ENCODE measurements at regions not wholly inside any gene's neighbourhood (a gene's known extent, or its start where the extent isn't known, plus 50 kb on each side); places are given as distances from the start of the nearest gene placed in this dataset.

DNA sequence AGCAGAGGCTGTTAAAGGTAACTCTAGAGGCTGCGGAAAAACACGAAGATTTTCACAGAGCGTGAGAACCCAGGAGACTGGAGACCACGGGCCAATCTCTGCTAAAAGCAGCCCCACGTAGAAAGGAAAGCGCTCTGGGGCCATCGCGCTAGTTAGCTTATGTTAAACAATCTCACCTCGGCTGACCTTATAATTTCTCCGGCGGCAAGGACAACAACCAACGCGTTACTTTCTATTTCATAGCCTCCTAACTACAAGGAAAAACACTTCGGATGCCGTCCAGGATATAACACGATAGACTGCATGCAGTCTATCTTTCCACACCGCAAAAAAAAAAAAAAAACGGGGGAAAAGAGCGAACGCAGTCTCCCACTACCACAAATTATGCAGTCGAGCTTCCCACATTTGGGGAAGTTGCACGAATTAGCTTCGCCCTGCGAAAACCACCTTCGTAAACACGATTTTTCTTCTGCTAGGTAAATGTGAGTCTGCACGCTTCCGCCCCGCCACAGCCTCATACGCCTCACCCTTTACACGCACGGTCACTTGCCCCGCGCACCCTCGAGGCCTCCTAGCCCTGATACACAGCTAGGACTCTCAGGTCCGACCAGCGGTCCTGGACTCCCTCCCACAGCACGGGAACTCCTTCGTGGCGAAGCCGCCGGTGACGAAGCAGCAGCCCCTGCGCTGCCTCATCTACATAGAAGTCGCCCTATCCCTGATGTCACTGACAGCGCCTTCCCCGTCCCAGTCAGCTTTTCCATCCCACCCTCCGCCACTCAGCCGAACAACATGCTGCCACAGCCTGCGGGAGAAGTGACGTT is 87.8 kb downstream of the PRKAB2 start:
- POLR2A ChIA-PET, result interaction anchor here (1.2 kb wide), 1 partner anchor 697 kb away, joined by 4 read pairs; no protein-coding TSS in a partner anchor
- Histone ChIP-seq H3K9me3 (no peaks in the 10 kb centered on the region), H3K4me3 (ENCODE audit: low read depth in 2 of 2, low read length in 1 of 2) (peak overlapping the region; percentile 47 to 65), H3K4me1 (ENCODE audit: control insufficient read depth in 1 of 2, insufficient read depth in 2 of 2, low read depth in 1 of 2, low read length in 1 of 2) (peaks cover 0 to 6% of the 10 kb centered on the region in 2 experiments; a peak in 1 of 4 replicates), H3K9me2 (no peaks in the 10 kb centered on the region), H3F3A (replicated peaks; ENCODE audit: insufficient read depth) (peaks cover 18% of the 10 kb centered on the region), H4K20me1 (ENCODE audit: insufficient read depth) (no peaks in the 10 kb centered on the region), H3K4me2 (peak overlapping the region; percentile 72), H3K27me3 (ENCODE audit: insufficient read depth) (peaks cover 20% of the 10 kb centered on the region; the same call in 1 of the 2 replicates), H3K27ac (ENCODE audit: low read depth in 2 of 2, low read length in 1 of 2) (peak overlapping the region; percentile 31 to 44; a peak in 2 of 4 replicates), H3K9ac (peak overlapping the region; percentile 75), H3K36me3 (replicated peaks in 1 of 2; ENCODE audit: control insufficient read depth in 1 of 2, insufficient read depth in 2 of 2, low read length in 1 of 2) (no peaks in the 10 kb centered on the region), H2AFZ (ENCODE audit: low read depth) (peak overlapping the region; percentile 91), H3K79me2 (ENCODE audit: insufficient read depth) (no peaks in the 10 kb centered on the region)
- DNase-seq, result peak; percentile 80
- 2% methylated on average over 51 of the region's 51 CpGs for WGBS (ENCODE audit: low lambda C conversion rate)
- CTCF ChIA-PET, result interaction anchor here (0.6 kb wide), 1 partner anchor 30 kb away, joined by 3 read pairs; no protein-coding TSS in a partner anchor
- TF ChIP-seq FOXM1 (IDR thresholded peaks at IDR 0.05; ENCODE audit: low read depth) (no peak), NRF1 (IDR thresholded peaks at IDR 0.05; ENCODE audit: low read depth, low read length) (no peak), TEAD4 (IDR thresholded peaks at IDR 0.05; ENCODE audit: borderline replicate concordance, insufficient read depth) (no peak; the same call in 1 of the 2 replicates), YY1 (IDR thresholded peaks at IDR 0.05; ENCODE audit: low read depth) (no peak), EP300 (IDR thresholded peaks at IDR 0.05; ENCODE audit: borderline replicate concordance in 1 of 2, low read depth in 1 of 2, low read length in 1 of 2) (no peak; a peak in 1 of 4 replicates), GABPA (IDR thresholded peaks at IDR 0.05; ENCODE audit: low read depth) (peak; percentile 25; the same call in 1 of the 2 replicates), RFX5 (IDR thresholded peaks at IDR 0.05; ENCODE audit: low read length) (no peak), JUND (IDR thresholded peaks at IDR 0.05) (peak; percentile 20; the same call in 1 of the 2 replicates), TAF1 (IDR thresholded peaks at IDR 0.05; ENCODE audit: borderline replicate concordance, low read depth, low read length) (no peak), RAD21 (IDR thresholded peaks at IDR 0.05; ENCODE audit: low read length) (no peak), MXI1 (IDR thresholded peaks at IDR 0.05; ENCODE audit: low read depth, low read length) (peak; percentile 68; the same call in 1 of the 2 replicates), CHD2 (IDR thresholded peaks at IDR 0.05; ENCODE audit: low read length, partially characterized antibody) (peak; percentile 37), MEF2A (IDR thresholded peaks at IDR 0.05; ENCODE audit: borderline replicate concordance, low read depth) (no peak), NFIC (IDR thresholded peaks at IDR 0.05; ENCODE audit: borderline replicate concordance) (no peak), RCOR1 (IDR thresholded peaks at IDR 0.05; ENCODE audit: low read length) (peak; percentile 34; the same call in 1 of the 2 replicates), RXRA (IDR thresholded peaks at IDR 0.05; ENCODE audit: borderline replicate concordance, low read depth) (no peak), POLR2AphosphoS5 (IDR thresholded peaks at IDR 0.05; ENCODE audit: low read depth, low read length) (peak; percentile 100), EZH2phosphoT487 (IDR thresholded peaks at IDR 0.05; ENCODE audit: borderline replicate concordance, low read depth) (no peak), FOSL2 (IDR thresholded peaks at IDR 0.05; ENCODE audit: borderline replicate concordance, low read depth) (no peak), ELF1 (IDR thresholded peaks at IDR 0.05) (0 out of 2 replicates have a peak, but pooled peaks have one; percentile 14), GATA2 (CRISPR knock-in tag; IDR thresholded peaks at IDR 0.05) (no peak), TCF12 (IDR thresholded peaks at IDR 0.05) (peak; percentile 17; the same call in 1 of the 2 replicates), SMC3 (IDR thresholded peaks at IDR 0.05; ENCODE audit: low read depth, low read length) (no peak)
- TF ChIP-seq, protein P1, sequence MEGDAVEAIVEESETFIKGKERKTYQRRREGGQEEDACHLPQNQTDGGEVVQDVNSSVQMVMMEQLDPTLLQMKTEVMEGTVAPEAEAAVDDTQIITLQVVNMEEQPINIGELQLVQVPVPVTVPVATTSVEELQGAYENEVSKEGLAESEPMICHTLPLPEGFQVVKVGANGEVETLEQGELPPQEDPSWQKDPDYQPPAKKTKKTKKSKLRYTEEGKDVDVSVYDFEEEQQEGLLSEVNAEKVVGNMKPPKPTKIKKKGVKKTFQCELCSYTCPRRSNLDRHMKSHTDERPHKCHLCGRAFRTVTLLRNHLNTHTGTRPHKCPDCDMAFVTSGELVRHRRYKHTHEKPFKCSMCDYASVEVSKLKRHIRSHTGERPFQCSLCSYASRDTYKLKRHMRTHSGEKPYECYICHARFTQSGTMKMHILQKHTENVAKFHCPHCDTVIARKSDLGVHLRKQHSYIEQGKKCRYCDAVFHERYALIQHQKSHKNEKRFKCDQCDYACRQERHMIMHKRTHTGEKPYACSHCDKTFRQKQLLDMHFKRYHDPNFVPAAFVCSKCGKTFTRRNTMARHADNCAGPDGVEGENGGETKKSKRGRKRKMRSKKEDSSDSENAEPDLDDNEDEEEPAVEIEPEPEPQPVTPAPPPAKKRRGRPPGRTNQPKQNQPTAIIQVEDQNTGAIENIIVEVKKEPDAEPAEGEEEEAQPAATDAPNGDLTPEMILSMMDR (IDR thresholded peaks at IDR 0.05), result no peak
- TF ChIP-seq, protein P2, sequence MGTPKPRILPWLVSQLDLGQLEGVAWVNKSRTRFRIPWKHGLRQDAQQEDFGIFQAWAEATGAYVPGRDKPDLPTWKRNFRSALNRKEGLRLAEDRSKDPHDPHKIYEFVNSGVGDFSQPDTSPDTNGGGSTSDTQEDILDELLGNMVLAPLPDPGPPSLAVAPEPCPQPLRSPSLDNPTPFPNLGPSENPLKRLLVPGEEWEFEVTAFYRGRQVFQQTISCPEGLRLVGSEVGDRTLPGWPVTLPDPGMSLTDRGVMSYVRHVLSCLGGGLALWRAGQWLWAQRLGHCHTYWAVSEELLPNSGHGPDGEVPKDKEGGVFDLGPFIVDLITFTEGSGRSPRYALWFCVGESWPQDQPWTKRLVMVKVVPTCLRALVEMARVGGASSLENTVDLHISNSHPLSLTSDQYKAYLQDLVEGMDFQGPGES (IDR thresholded peaks at IDR 0.05; ENCODE audit: low read depth, low read length), result no peak
- TF ChIP-seq, protein P3, sequence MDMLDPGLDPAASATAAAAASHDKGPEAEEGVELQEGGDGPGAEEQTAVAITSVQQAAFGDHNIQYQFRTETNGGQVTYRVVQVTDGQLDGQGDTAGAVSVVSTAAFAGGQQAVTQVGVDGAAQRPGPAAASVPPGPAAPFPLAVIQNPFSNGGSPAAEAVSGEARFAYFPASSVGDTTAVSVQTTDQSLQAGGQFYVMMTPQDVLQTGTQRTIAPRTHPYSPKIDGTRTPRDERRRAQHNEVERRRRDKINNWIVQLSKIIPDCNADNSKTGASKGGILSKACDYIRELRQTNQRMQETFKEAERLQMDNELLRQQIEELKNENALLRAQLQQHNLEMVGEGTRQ (IDR thresholded peaks at IDR 0.05; ENCODE audit: borderline replicate concordance, low read depth, low read length), result no peak
- TF ChIP-seq, protein P4, sequence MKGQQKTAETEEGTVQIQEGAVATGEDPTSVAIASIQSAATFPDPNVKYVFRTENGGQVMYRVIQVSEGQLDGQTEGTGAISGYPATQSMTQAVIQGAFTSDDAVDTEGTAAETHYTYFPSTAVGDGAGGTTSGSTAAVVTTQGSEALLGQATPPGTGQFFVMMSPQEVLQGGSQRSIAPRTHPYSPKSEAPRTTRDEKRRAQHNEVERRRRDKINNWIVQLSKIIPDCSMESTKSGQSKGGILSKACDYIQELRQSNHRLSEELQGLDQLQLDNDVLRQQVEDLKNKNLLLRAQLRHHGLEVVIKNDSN (IDR thresholded peaks at IDR 0.05; ENCODE audit: borderline replicate concordance, low read depth), result no peak
- TF ChIP-seq, protein P5, sequence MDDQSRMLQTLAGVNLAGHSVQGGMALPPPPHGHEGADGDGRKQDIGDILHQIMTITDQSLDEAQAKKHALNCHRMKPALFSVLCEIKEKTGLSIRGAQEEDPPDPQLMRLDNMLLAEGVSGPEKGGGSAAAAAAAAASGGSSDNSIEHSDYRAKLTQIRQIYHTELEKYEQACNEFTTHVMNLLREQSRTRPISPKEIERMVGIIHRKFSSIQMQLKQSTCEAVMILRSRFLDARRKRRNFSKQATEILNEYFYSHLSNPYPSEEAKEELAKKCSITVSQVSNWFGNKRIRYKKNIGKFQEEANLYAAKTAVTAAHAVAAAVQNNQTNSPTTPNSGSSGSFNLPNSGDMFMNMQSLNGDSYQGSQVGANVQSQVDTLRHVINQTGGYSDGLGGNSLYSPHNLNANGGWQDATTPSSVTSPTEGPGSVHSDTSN (IDR thresholded peaks at IDR 0.05), result no peak

Data from SK-N-SH (cell line).